Spleen (tissue), 7 donors: ENCODE measurements at regions not wholly inside any gene's neighbourhood (a gene's known extent, or its start where the extent isn't known, plus 50 kb on each side); places are given as distances from the start of the nearest gene placed in this dataset.

Experiments
- CTCF ChIP-seq, 11 experiments: fragments of 200-600 bp in 7 of 11; fragments of 450-650 bp in 4 of 11; sonication (generic) in 4 of 11; IDR thresholded peaks in 8 of 11; conservative IDR thresholded peaks in 3 of 11; 1 replicate in 7 of 11; 2 replicates in 4 of 11; pipeline versions ENCODE4 v1.4.0 to v1.8.0; 2016 to 2021; ENCODE audit warnings: antibody characterized with exemption in 11 of 11, inconsistent platforms in 4 of 11, mild to moderate bottlenecking in 1 of 11
- POLR2AphosphoS5 ChIP-seq, 3 donors: sonication (generic); formaldehyde crosslinking; IDR thresholded peaks; one replicate each; pipeline ENCODE4 v1.5.1; 2017; ENCODE audit warnings: antibody characterized with exemption in 3 of 3
- donor health status: DM: no; HTN: no; CAD: no; lungs with moderate emphysema.
- donor health status: DM: no; HTN: no; CAD: no.
- donor health status: DM: no; HTN: no; CAD: no.

DNA sequence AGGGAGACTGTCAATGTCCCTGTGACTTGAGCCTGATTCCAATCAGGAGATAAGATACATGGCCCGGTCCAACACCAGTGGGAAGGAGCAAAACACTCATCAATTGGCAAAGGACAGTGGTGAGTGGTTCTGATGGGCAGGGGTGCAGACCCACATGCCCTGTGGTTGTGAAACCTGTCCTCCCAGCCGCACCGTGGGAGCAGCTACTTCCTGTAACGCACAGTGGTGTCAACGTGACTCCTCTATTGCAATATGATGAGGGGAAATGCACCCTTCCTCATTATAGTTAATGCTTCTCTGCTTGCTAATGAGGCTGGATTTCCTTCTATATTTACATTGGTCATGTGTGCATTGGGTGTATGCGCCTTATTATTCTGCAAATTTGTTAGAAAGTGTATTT lies 223.0 kb downstream of the IRX1 start:
- TF ChIP-seq CTCF (IDR thresholded peaks at IDR 0.05 in 8 of 11, conservative IDR thresholded peaks at IDR 0.05 in 3 of 11) (no peak), POLR2AphosphoS5 (IDR thresholded peaks at IDR 0.05) (peak in 1 of 3 donors; percentile 39)
